ENCODE measurements at regions not wholly inside any gene's neighbourhood (a gene's known extent, or its start where the extent isn't known, plus 50 kb on each side); places are given as distances from the start of the nearest gene placed in this dataset.

DNA sequence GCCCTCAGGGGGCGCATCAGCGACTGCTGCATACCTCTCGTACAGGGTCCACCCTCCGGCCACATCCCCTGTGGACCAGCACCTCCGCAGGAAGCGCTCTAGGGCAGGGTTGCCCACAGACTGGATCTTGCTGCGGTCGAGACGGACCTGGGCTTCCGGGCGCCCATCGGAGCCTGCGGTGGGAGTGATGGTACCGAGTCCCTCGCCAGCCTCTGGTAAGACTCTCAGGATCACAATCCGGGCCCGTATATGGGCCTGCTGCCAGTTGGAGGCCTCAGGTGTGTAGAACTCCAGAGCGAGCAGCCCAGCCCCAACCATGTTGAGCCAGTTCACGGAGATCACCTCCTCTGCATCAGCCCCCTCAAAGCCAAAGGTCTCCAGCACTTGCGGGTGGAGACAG lies 323.0 kb downstream of the ANXA1 start:
- Histone ChIP-seq H3K27me3 (replicated peaks; ENCODE audit: control insufficient read depth, insufficient read depth, low read length) (no peaks in the 10 kb centered on the region), H3K9me3 (no peaks in the 10 kb centered on the region), H3K4me3 (ENCODE audit: low read depth, low read length) (no peak overlapping the region), H3K36me3 (ENCODE audit: control insufficient read depth, insufficient read depth, low read length) (no peaks in the 10 kb centered on the region), H3K4me1 (no peaks in the 10 kb centered on the region)
- H3K27me3 Mint-ChIP-seq (ENCODE audit: insufficient read depth, unreplicated experiment) = no peaks in the 10 kb centered on the region
- ChIA-PET POLR2A (no interaction called here), CTCF (no interaction called here)
- no peaks in the 10 kb centered on the region for H3K9me3 Mint-ChIP-seq (ENCODE audit: unreplicated experiment)
- intact Hi-C loops (cut with micrococcal nuclease; ENCODE audit: unreplicated experiment) = no loop called here
- H3K36me3 Mint-ChIP-seq (ENCODE audit: insufficient read depth, unreplicated experiment) = no peaks in the 10 kb centered on the region
- no peaks in the 10 kb centered on the region for H3K4me1 Mint-ChIP-seq (ENCODE audit: low read depth, unreplicated experiment)
- no peak overlapping the region for H3K4me3 Mint-ChIP-seq (ENCODE audit: unreplicated experiment)
- no peak overlapping the region for H3K27ac Mint-ChIP-seq (ENCODE audit: unreplicated experiment)
- DNase-seq = peak in 1 of 2 experiments; percentile 14
- no TSS peak for BruUV-seq (replicated peaks)
- TF ChIP-seq, protein P1, sequence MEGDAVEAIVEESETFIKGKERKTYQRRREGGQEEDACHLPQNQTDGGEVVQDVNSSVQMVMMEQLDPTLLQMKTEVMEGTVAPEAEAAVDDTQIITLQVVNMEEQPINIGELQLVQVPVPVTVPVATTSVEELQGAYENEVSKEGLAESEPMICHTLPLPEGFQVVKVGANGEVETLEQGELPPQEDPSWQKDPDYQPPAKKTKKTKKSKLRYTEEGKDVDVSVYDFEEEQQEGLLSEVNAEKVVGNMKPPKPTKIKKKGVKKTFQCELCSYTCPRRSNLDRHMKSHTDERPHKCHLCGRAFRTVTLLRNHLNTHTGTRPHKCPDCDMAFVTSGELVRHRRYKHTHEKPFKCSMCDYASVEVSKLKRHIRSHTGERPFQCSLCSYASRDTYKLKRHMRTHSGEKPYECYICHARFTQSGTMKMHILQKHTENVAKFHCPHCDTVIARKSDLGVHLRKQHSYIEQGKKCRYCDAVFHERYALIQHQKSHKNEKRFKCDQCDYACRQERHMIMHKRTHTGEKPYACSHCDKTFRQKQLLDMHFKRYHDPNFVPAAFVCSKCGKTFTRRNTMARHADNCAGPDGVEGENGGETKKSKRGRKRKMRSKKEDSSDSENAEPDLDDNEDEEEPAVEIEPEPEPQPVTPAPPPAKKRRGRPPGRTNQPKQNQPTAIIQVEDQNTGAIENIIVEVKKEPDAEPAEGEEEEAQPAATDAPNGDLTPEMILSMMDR (IDR thresholded peaks at IDR 0.05; ENCODE audit: insufficient read depth in 1 of 2, low read depth in 1 of 2, low read length in 1 of 2, severe bottlenecking in 1 of 2, unreplicated experiment in 1 of 2) = no peak

GRCh38 chr9:73494894-73495293 lies 343.2 kb downstream of the ANXA1 start:
- no peaks in the 10 kb centered on the region for H3K27me3 ChIP-seq (replicated peaks; ENCODE audit: control insufficient read depth, insufficient read depth, low read length)
- no TSS peak for BruUV-seq (replicated peaks)
- H3K4me3 ChIP-seq (ENCODE audit: low read depth, low read length) = no peak overlapping the region
- POLR2A ChIA-PET = no interaction called here
- TF ChIP-seq, protein P1 (IDR thresholded peaks at IDR 0.05; ENCODE audit: insufficient read depth in 1 of 2, low read depth in 1 of 2, low read length in 1 of 2, severe bottlenecking in 1 of 2, unreplicated experiment in 1 of 2) = no peak
- H3K4me3 Mint-ChIP-seq (ENCODE audit: unreplicated experiment) = no peak overlapping the region
- H3K36me3 Mint-ChIP-seq (ENCODE audit: insufficient read depth, unreplicated experiment) = no peaks in the 10 kb centered on the region
- DNase-seq = no peak
- intact Hi-C loops (cut with micrococcal nuclease; ENCODE audit: unreplicated experiment) = no loop called here
- H3K9me3 ChIP-seq = no peaks in the 10 kb centered on the region
- H3K36me3 ChIP-seq (ENCODE audit: control insufficient read depth, insufficient read depth, low read length) = no peaks in the 10 kb centered on the region
- no peaks in the 10 kb centered on the region for H3K9me3 Mint-ChIP-seq (ENCODE audit: unreplicated experiment)
- no peaks in the 10 kb centered on the region for H3K4me1 ChIP-seq
- no peaks in the 10 kb centered on the region for H3K4me1 Mint-ChIP-seq (ENCODE audit: low read depth, unreplicated experiment)
- H3K27ac Mint-ChIP-seq (ENCODE audit: unreplicated experiment) = no peak overlapping the region
- no peaks in the 10 kb centered on the region for H3K27me3 Mint-ChIP-seq (ENCODE audit: insufficient read depth, unreplicated experiment)
- CTCF ChIA-PET = no interaction called here

DNA sequence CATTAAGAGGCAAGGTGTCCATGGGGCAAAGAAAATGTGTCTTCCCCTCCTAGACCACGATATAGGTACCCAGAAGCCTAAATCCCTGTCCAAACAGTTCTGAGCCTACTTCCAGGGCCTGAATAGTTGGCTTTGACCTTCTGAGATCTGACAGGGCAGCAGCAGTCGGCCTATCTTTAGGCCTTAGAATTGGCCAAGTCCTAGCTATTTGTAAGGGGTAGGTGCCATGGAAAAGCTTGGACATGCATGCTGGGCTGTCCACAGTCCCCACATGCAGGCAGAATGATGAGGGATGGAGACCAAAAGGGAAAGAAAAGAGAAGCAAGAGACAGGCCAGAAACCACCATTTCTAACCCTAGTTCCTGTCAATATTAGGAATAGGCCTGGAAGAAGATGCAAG lies 346.1 kb downstream of the ANXA1 start:
- Mint-ChIP-seq H3K4me3 (ENCODE audit: unreplicated experiment) (no peak overlapping the region), H3K27me3 (ENCODE audit: insufficient read depth, unreplicated experiment) (no peaks in the 10 kb centered on the region), H3K27ac (ENCODE audit: unreplicated experiment) (no peak overlapping the region), H3K4me1 (ENCODE audit: low read depth, unreplicated experiment) (no peaks in the 10 kb centered on the region), H3K9me3 (ENCODE audit: unreplicated experiment) (no peaks in the 10 kb centered on the region), H3K36me3 (ENCODE audit: insufficient read depth, unreplicated experiment) (no peaks in the 10 kb centered on the region)
- Histone ChIP-seq H3K27me3 (replicated peaks; ENCODE audit: control insufficient read depth, insufficient read depth, low read length) (no peaks in the 10 kb centered on the region), H3K4me1 (no peaks in the 10 kb centered on the region), H3K9me3 (no peaks in the 10 kb centered on the region), H3K4me3 (ENCODE audit: low read depth, low read length) (no peak overlapping the region), H3K36me3 (ENCODE audit: control insufficient read depth, insufficient read depth, low read length) (no peaks in the 10 kb centered on the region)
- intact Hi-C loops (cut with micrococcal nuclease; ENCODE audit: unreplicated experiment) = no loop called here
- no TSS peak for BruUV-seq (replicated peaks)
- TF ChIP-seq, protein P1 (IDR thresholded peaks at IDR 0.05; ENCODE audit: insufficient read depth in 1 of 2, low read depth in 1 of 2, low read length in 1 of 2, severe bottlenecking in 1 of 2, unreplicated experiment in 1 of 2) = no peak
- CTCF ChIA-PET = no interaction called here
- POLR2A ChIA-PET = no interaction called here
- DNase-seq = no peak

Data from Caco-2 (cell line).